Brain microvascular endothelial cell (primary cell): ENCODE measurements at regions not wholly inside any gene's neighbourhood (a gene's known extent, or its start where the extent isn't known, plus 50 kb on each side); places are given as distances from the start of the nearest gene placed in this dataset.
A peak's percentile ranks its signal among the peaks of the same experiment; 100 is the strongest.
"Not testable (repeated sequence)": the region's sequence is repeated elsewhere in the genome, so short reads cannot be mapped to it uniquely, and the experiment has no call there.

Source experiments
- DNase-seq: peaks from one replicate; pipeline ENCODE4 v3.0.0-alpha.2; 2020
- H3K27ac ChIP-seq: fragments of 250-450 bp; sonication (Bioruptor Pico); 2 replicates; pipeline ENCODE4 v1.5.1; 2020; ENCODE audit warnings: mild to moderate bottlenecking, moderate library complexity
- H3K27me3 ChIP-seq: fragments of 250-450 bp; sonication (Bioruptor Pico); replicated peaks from 2 replicates; pipeline ENCODE4 v1.5.1; 2020; ENCODE audit warnings: mild to moderate bottlenecking
- H3K36me3 ChIP-seq: fragments of 250-450 bp; sonication (Bioruptor Pico); replicated peaks from 2 replicates; pipeline ENCODE4 v1.5.1; 2020; ENCODE audit warnings: mild to moderate bottlenecking
- H3K4me3 ChIP-seq: 2 replicates; pipeline ENCODE4 v1.5.1; 2011; ENCODE audit warnings: low read depth, mild to moderate bottlenecking, control low read depth, low read length, moderate library complexity
- CTCF ChIP-seq: IDR thresholded peaks from 2 replicates; pipeline ENCODE4 v1.5.1; 2011; ENCODE audit warnings: low read depth, mild to moderate bottlenecking, moderate library complexity, low read length, control low read depth, inconsistent platforms; ENCODE audit errors: missing control alignments
- in situ Hi-C: cut with HindIII; loops from 2 replicates; pipeline ENCODE4 v1.10.0; 2017; ENCODE audit warnings: low sequenced_read_pairs, low pct_ligation_motif_present

- Histone ChIP-seq H3K36me3 (no peaks in the 10 kb centered on the region), H3K27ac (no peak overlapping the region), H3K27me3 (no peaks in the 10 kb centered on the region), H3K4me3 (no peak overlapping the region)
- no peak for DNase-seq
- in situ Hi-C loops = no loop called here
- TF ChIP-seq CTCF = no peak
Measured at GRCh38 chr2:122713800-122714199, 958.3 kb downstream of the TSN start.

GRCh38 chr2:122720822-122721221 lies 965.4 kb downstream of the TSN start:
- in situ Hi-C loops, H3K36me3 ChIP-seq, H3K27me3 ChIP-seq, H3K4me3 ChIP-seq, H3K27ac ChIP-seq, DNase-seq: not testable (repeated sequence)

- TF ChIP-seq CTCF = no peak
- H3K27ac ChIP-seq = peak overlapping the region; percentile 30
Measured at GRCh38 chr2:122734766-122735424, 979.4 kb downstream of the TSN start.

GRCh38 chr2:122736279-122736678 lies 980.8 kb downstream of the TSN start:
- Histone ChIP-seq H3K36me3 (no peaks in the 10 kb centered on the region), H3K27me3 (no peaks in the 10 kb centered on the region), H3K4me3 (no peak overlapping the region), H3K27ac (no peak overlapping the region)
- no peak for TF ChIP-seq CTCF
- peak; percentile 19 for DNase-seq
- in situ Hi-C loops = no loop called here

More at GRCh38 chr2:122734766-122735424, 979.4 kb downstream of the TSN start:
- no peak overlapping the region for H3K4me3 ChIP-seq
- peak; percentile 68 for DNase-seq
- no peaks in the 10 kb centered on the region for H3K27me3 ChIP-seq
- no peaks in the 10 kb centered on the region for H3K36me3 ChIP-seq
- in situ Hi-C loops = no loop called here

GRCh38 chr2:122737429-122738077 lies 982.1 kb downstream of the TSN start:
- no peak for TF ChIP-seq CTCF
- Histone ChIP-seq H3K4me3 (no peak overlapping the region), H3K27me3 (no peaks in the 10 kb centered on the region), H3K36me3 (no peaks in the 10 kb centered on the region), H3K27ac (no peak overlapping the region)
- no peak for DNase-seq
- in situ Hi-C loops = no loop called here

- Histone ChIP-seq H3K36me3 (no peaks in the 10 kb centered on the region), H3K27ac (no peak overlapping the region), H3K4me3 (no peak overlapping the region), H3K27me3 (no peaks in the 10 kb centered on the region)
- no peak for DNase-seq
- in situ Hi-C loops = no loop called here
- TF ChIP-seq CTCF = no peak
Measured at GRCh38 chr2:122739732-122740593, 984.5 kb downstream of the TSN start.
